DOHH2 (cell line): ENCODE measurements at regions not wholly inside any gene's neighbourhood (a gene's known extent, or its start where the extent isn't known, plus 50 kb on each side); places are given as distances from the start of the nearest gene placed in this dataset.

ENCODE experiments used
- H3F3A ChIP-seq: fragments of 200-600 bp; sonication (generic), shearing (Covaris generic); 2 replicates; pipeline ENCODE4 v1.6.0; 2016; ENCODE audit warnings: antibody characterized with exemption, mild to moderate bottlenecking; ENCODE audit not compliant: control insufficient read depth, insufficient read depth
- H3K27ac ChIP-seq: fragments of 200-600 bp; sonication (generic); 2 replicates; pipeline ENCODE4 v1.5.1; 2014; ENCODE audit warnings: low read depth, mild to moderate bottlenecking, low read length, moderate library complexity
- H3K27me3 ChIP-seq: fragments of 200-600 bp; sonication (generic); 2 replicates; pipeline ENCODE4 v1.6.1; 2014; ENCODE audit warnings: mild to moderate bottlenecking, low read length, mixed read lengths; ENCODE audit not compliant: control insufficient read depth
- H3K36me3 ChIP-seq: fragments of 200-600 bp; sonication (generic); 2 replicates; pipeline ENCODE4 v1.6.1; 2014; ENCODE audit warnings: mild to moderate bottlenecking, low read length, moderate library complexity, mixed read lengths; ENCODE audit not compliant: control insufficient read depth
- H3K4me1 ChIP-seq: fragments of 200-600 bp; sonication (generic); 2 replicates; pipeline ENCODE4 v1.6.1; 2014; ENCODE audit warnings: mild to moderate bottlenecking, low read length, mixed read lengths; ENCODE audit not compliant: control insufficient read depth
- H3K4me2 ChIP-seq: fragments of 200-600 bp; sonication (generic); 2 replicates; pipeline ENCODE4 v1.6.0; 2014; ENCODE audit warnings: mild to moderate bottlenecking, low read length, moderate library complexity
- H3K4me3 ChIP-seq: fragments of 200-600 bp; sonication (generic); 2 replicates; pipeline ENCODE4 v1.5.1; 2014; ENCODE audit warnings: mild to moderate bottlenecking, low read length, mixed read lengths
- H3K79me2 ChIP-seq: fragments of 200-600 bp; sonication (generic); 2 replicates; pipeline ENCODE4 v1.6.1; 2014; ENCODE audit warnings: mild to moderate bottlenecking, low read length, mixed read lengths; ENCODE audit not compliant: control insufficient read depth
- H3K9me2 ChIP-seq: fragments of 200-600 bp; sonication (generic); replicated peaks from 2 replicates; pipeline ENCODE4 v1.6.1; 2014; ENCODE audit warnings: mild to moderate bottlenecking, low read length, mixed read lengths; ENCODE audit not compliant: control insufficient read depth
- H3K9me3 ChIP-seq: fragments of 200-600 bp; sonication (generic); 2 replicates; pipeline ENCODE4 v1.6.1; 2014; ENCODE audit warnings: antibody characterized with exemption, low read length, mixed read lengths; ENCODE audit not compliant: control insufficient read depth, insufficient read depth
- H4K20me1 ChIP-seq: fragments of 200-600 bp; sonication (generic); 2 replicates; pipeline ENCODE4 v1.6.0; 2014; ENCODE audit warnings: low read depth, mild to moderate bottlenecking, antibody characterized with exemption, low read length, moderate library complexity; ENCODE audit not compliant: control insufficient read depth, insufficient read depth
- CTCF ChIP-seq: fragments of 200-600 bp; sonication (generic); IDR thresholded peaks from one replicate; pipeline ENCODE4 v1.5.1; 2014; ENCODE audit warnings: antibody characterized with exemption, mild to moderate bottlenecking, low read depth, low read length; ENCODE audit not compliant: poor library complexity, severe bottlenecking
- EZH2phosphoT487 ChIP-seq: fragments of 200-600 bp; sonication (generic); IDR thresholded peaks from 2 replicates; pipeline ENCODE4 v1.6.1; 2017; ENCODE audit warnings: borderline replicate concordance, mild to moderate bottlenecking, antibody characterized with exemption, low read length, moderate library complexity, mixed read lengths

GRCh38 chr7:142560166-142560565 lies 189.1 kb upstream of the PRSS1 start:
- Histone ChIP-seq H3K9me2 (no peaks in the 10 kb centered on the region), H4K20me1 (0 out of 2 replicates have a peak, but pooled peaks cover 1% of the 10 kb centered on the region), H3K79me2 (no peaks in the 10 kb centered on the region), H3K27ac (no peak overlapping the region), H3K36me3 (no peaks in the 10 kb centered on the region), H3K9me3 (0 out of 2 replicates have a peak, but pooled peaks cover 2% of the 10 kb centered on the region), H3K27me3 (peaks cover 80% of the 10 kb centered on the region), H3K4me1 (no peaks in the 10 kb centered on the region), H3K4me3 (no peak overlapping the region), H3K4me2 (no peak overlapping the region), H3F3A (no peaks in the 10 kb centered on the region)
- TF ChIP-seq EZH2phosphoT487 (no peak), CTCF (no peak)

- Histone ChIP-seq H3K36me3 (no peaks in the 10 kb centered on the region), H3K4me1 (no peaks in the 10 kb centered on the region), H4K20me1 (no peaks in the 10 kb centered on the region), H3K9me3 (0 out of 2 replicates have a peak, but pooled peaks cover 2% of the 10 kb centered on the region), H3K4me2 (no peak overlapping the region), H3F3A (no peaks in the 10 kb centered on the region), H3K79me2 (no peaks in the 10 kb centered on the region), H3K27ac (no peak overlapping the region), H3K27me3 (peaks cover 87% of the 10 kb centered on the region), H3K9me2 (no peaks in the 10 kb centered on the region), H3K4me3 (no peak overlapping the region)
- TF ChIP-seq EZH2phosphoT487 (no peak), CTCF (peak; percentile 99)
Measured at GRCh38 chr7:142557971-142558582, 191.2 kb upstream of the PRSS1 start.

GRCh38 chr7:142556740-142557139 lies 192.5 kb upstream of the PRSS1 start:
- Histone ChIP-seq H3K36me3 (no peaks in the 10 kb centered on the region), H3K4me2 (no peak overlapping the region), H3K9me2 (no peaks in the 10 kb centered on the region), H3K27me3 (peaks cover 83% of the 10 kb centered on the region), H3K9me3 (0 out of 2 replicates have a peak, but pooled peaks cover 2% of the 10 kb centered on the region), H3K4me1 (no peaks in the 10 kb centered on the region), H3F3A (no peaks in the 10 kb centered on the region), H3K27ac (no peak overlapping the region), H3K79me2 (no peaks in the 10 kb centered on the region), H3K4me3 (no peak overlapping the region), H4K20me1 (no peaks in the 10 kb centered on the region)
- no peak for TF ChIP-seq EZH2phosphoT487
- no peak for TF ChIP-seq CTCF
